ENCODE measurements at regions not wholly inside any gene's neighbourhood (a gene's known extent, or its start where the extent isn't known, plus 50 kb on each side); places are given as distances from the start of the nearest gene placed in this dataset.
A peak's percentile ranks its signal among the peaks of the same experiment; 100 is the strongest.

GRCh38 chr6:98717322-98717877, 117.0 kb upstream of the POU3F2 start:
- Mint-ChIP-seq H3K27me3 (peaks cover 26% of the 10 kb centered on the region), H3K36me3 (ENCODE audit: low read depth) (no peaks in the 10 kb centered on the region), H3K4me1 (no peaks in the 10 kb centered on the region), H3K27ac (no peak overlapping the region), H3K4me3 (no peak overlapping the region)
- no peak for DNase-seq
- no peak for ATAC-seq
- no peaks in the 10 kb centered on the region for H3K9me3 ChIP-seq (ENCODE audit: control insufficient read depth, low read length, poor library complexity, severe bottlenecking)

- DNase-seq, result no peak
- Mint-ChIP-seq H3K27me3 (peaks cover 26% of the 10 kb centered on the region), H3K4me3 (no peak overlapping the region), H3K4me1 (no peaks in the 10 kb centered on the region), H3K27ac (no peak overlapping the region), H3K36me3 (ENCODE audit: low read depth) (no peaks in the 10 kb centered on the region)
- H3K9me3 ChIP-seq (ENCODE audit: control insufficient read depth, low read length, poor library complexity, severe bottlenecking), result no peaks in the 10 kb centered on the region
- no peak for ATAC-seq
These were observed 116.4 kb upstream of the POU3F2 start for GRCh38 chr6:98717988-98718387.

- Mint-ChIP-seq H3K27me3 (peaks cover 17% of the 10 kb centered on the region), H3K4me1 (no peaks in the 10 kb centered on the region), H3K27ac (no peak overlapping the region), H3K36me3 (ENCODE audit: low read depth) (no peaks in the 10 kb centered on the region), H3K4me3 (no peak overlapping the region)
- no peak for ATAC-seq
- DNase-seq, result no peak
- no peaks in the 10 kb centered on the region for H3K9me3 ChIP-seq (ENCODE audit: control insufficient read depth, low read length, poor library complexity, severe bottlenecking)
These were observed 109.8 kb upstream of the POU3F2 start for GRCh38 chr6:98724537-98724936.

- Mint-ChIP-seq H3K36me3 (ENCODE audit: low read depth) (no peaks in the 10 kb centered on the region), H3K27me3 (peaks cover 20% of the 10 kb centered on the region), H3K4me3 (no peak overlapping the region), H3K27ac (no peak overlapping the region), H3K4me1 (no peaks in the 10 kb centered on the region)
- no peak for ATAC-seq
- H3K9me3 ChIP-seq (ENCODE audit: control insufficient read depth, low read length, poor library complexity, severe bottlenecking), result no peaks in the 10 kb centered on the region
- no peak for DNase-seq
These were observed 87.1 kb upstream of the POU3F2 start for GRCh38 chr6:98747273-98747672.

- Mint-ChIP-seq H3K36me3 (ENCODE audit: low read depth) (no peaks in the 10 kb centered on the region), H3K27ac (no peak overlapping the region), H3K27me3 (peaks cover 20% of the 10 kb centered on the region), H3K4me1 (no peaks in the 10 kb centered on the region), H3K4me3 (no peak overlapping the region)
- H3K9me3 ChIP-seq (ENCODE audit: control insufficient read depth, low read length, poor library complexity, severe bottlenecking), result no peaks in the 10 kb centered on the region
- no peak for ATAC-seq
- no peak for DNase-seq
These were observed 86.4 kb upstream of the POU3F2 start for GRCh38 chr6:98747960-98748359.

- Mint-ChIP-seq H3K36me3 (ENCODE audit: low read depth) (no peaks in the 10 kb centered on the region), H3K4me3 (no peak overlapping the region), H3K27me3 (peaks cover 7% of the 10 kb centered on the region), H3K4me1 (peaks cover 2% of the 10 kb centered on the region), H3K27ac (no peak overlapping the region)
- DNase-seq, result no peak
- ATAC-seq, result no peak
- no peaks in the 10 kb centered on the region for H3K9me3 ChIP-seq (ENCODE audit: control insufficient read depth, low read length, poor library complexity, severe bottlenecking)
These were observed 74.9 kb upstream of the POU3F2 start for GRCh38 chr6:98759459-98759858.

GRCh38 chr6:98764373-98764911, 69.9 kb upstream of the POU3F2 start:
- DNase-seq, result no peak
- peak overlapping the region; percentile 82 for H3K4me3 Mint-ChIP-seq

GRCh38 chr6:98769546-98769945, 64.8 kb upstream of the POU3F2 start:
- no peak for ATAC-seq
- Mint-ChIP-seq H3K36me3 (ENCODE audit: low read depth) (peaks cover 4% of the 10 kb centered on the region), H3K4me1 (peaks cover 2% of the 10 kb centered on the region), H3K27ac (no peak overlapping the region), H3K4me3 (no peak overlapping the region), H3K27me3 (peaks cover 54% of the 10 kb centered on the region)
- H3K9me3 ChIP-seq (ENCODE audit: control insufficient read depth, low read length, poor library complexity, severe bottlenecking), result no peaks in the 10 kb centered on the region
- DNase-seq, result no peak

More at GRCh38 chr6:98764373-98764911, 69.9 kb upstream of the POU3F2 start:
- Mint-ChIP-seq H3K27me3 (peaks cover 24% of the 10 kb centered on the region), H3K27ac (peak overlapping the region; percentile 10), H3K36me3 (ENCODE audit: low read depth) (peaks cover 2% of the 10 kb centered on the region), H3K4me1 (peaks cover 5% of the 10 kb centered on the region)
- ATAC-seq, result no peak
- no peaks in the 10 kb centered on the region for H3K9me3 ChIP-seq (ENCODE audit: control insufficient read depth, low read length, poor library complexity, severe bottlenecking)

GRCh38 chr6:98775205-98775604, 59.2 kb upstream of the POU3F2 start:
- H3K36me3 Mint-ChIP-seq (ENCODE audit: low read depth), result peaks cover 4% of the 10 kb centered on the region
- H3K27me3 Mint-ChIP-seq, result peaks cover 57% of the 10 kb centered on the region
- ATAC-seq, result no peak

GRCh38 chr6:98777762-98778161, 56.6 kb upstream of the POU3F2 start:
- no peak overlapping the region for H3K4me3 Mint-ChIP-seq
- H3K27me3 Mint-ChIP-seq, result peaks cover 52% of the 10 kb centered on the region
- ATAC-seq (no peak), DNase-seq (no peak)
- H3K4me1 Mint-ChIP-seq, result no peaks in the 10 kb centered on the region
- no peaks in the 10 kb centered on the region for H3K9me3 ChIP-seq (ENCODE audit: control insufficient read depth, low read length, poor library complexity, severe bottlenecking)
- no peak overlapping the region for H3K27ac Mint-ChIP-seq
- H3K36me3 Mint-ChIP-seq (ENCODE audit: low read depth), result peaks cover 2% of the 10 kb centered on the region

More at GRCh38 chr6:98775205-98775604, 59.2 kb upstream of the POU3F2 start:
- H3K9me3 ChIP-seq (ENCODE audit: control insufficient read depth, low read length, poor library complexity, severe bottlenecking), result no peaks in the 10 kb centered on the region
- Mint-ChIP-seq H3K27ac (no peak overlapping the region), H3K4me1 (no peaks in the 10 kb centered on the region), H3K4me3 (no peak overlapping the region)
- no peak for DNase-seq

GRCh38 chr6:98779618-98780017, 54.8 kb upstream of the POU3F2 start:
- ATAC-seq, result no peak

GRCh38 chr6:98782772-98783171, 51.6 kb upstream of the POU3F2 start:
- ATAC-seq (no peak), DNase-seq (no peak)
- H3K4me1 Mint-ChIP-seq, result no peaks in the 10 kb centered on the region
- H3K27me3 Mint-ChIP-seq, result peaks cover 55% of the 10 kb centered on the region
- no peak overlapping the region for H3K4me3 Mint-ChIP-seq
- no peaks in the 10 kb centered on the region for H3K36me3 Mint-ChIP-seq (ENCODE audit: low read depth)
- no peak overlapping the region for H3K27ac Mint-ChIP-seq
- H3K9me3 ChIP-seq (ENCODE audit: control insufficient read depth, low read length, poor library complexity, severe bottlenecking), result no peaks in the 10 kb centered on the region

More at GRCh38 chr6:98779618-98780017, 54.8 kb upstream of the POU3F2 start:
- no peak overlapping the region for H3K27ac Mint-ChIP-seq
- H3K36me3 Mint-ChIP-seq (ENCODE audit: low read depth), result peaks cover 2% of the 10 kb centered on the region
- H3K4me3 Mint-ChIP-seq, result peak overlapping the region; percentile 1
- H3K4me1 Mint-ChIP-seq, result no peaks in the 10 kb centered on the region
- peaks cover 49% of the 10 kb centered on the region for H3K27me3 Mint-ChIP-seq
- no peaks in the 10 kb centered on the region for H3K9me3 ChIP-seq (ENCODE audit: control insufficient read depth, low read length, poor library complexity, severe bottlenecking)
- no peak for DNase-seq

- ATAC-seq (no peak), DNase-seq (no peak)
- H3K4me1 Mint-ChIP-seq, result no peaks in the 10 kb centered on the region
- H3K27me3 Mint-ChIP-seq, result peaks cover 58% of the 10 kb centered on the region
- H3K9me3 ChIP-seq (ENCODE audit: control insufficient read depth, low read length, poor library complexity, severe bottlenecking), result no peaks in the 10 kb centered on the region
- no peak overlapping the region for H3K27ac Mint-ChIP-seq
- no peak overlapping the region for H3K4me3 Mint-ChIP-seq
- H3K36me3 Mint-ChIP-seq (ENCODE audit: low read depth), result no peaks in the 10 kb centered on the region
These were observed 50.8 kb upstream of the POU3F2 start for GRCh38 chr6:98783578-98783977.

All from T-helper 17 cell (primary cell).